ENCODE measurements at regions not wholly inside any gene's neighbourhood (a gene's known extent, or its start where the extent isn't known, plus 50 kb on each side); places are given as distances from the start of the nearest gene placed in this dataset.

DNA sequence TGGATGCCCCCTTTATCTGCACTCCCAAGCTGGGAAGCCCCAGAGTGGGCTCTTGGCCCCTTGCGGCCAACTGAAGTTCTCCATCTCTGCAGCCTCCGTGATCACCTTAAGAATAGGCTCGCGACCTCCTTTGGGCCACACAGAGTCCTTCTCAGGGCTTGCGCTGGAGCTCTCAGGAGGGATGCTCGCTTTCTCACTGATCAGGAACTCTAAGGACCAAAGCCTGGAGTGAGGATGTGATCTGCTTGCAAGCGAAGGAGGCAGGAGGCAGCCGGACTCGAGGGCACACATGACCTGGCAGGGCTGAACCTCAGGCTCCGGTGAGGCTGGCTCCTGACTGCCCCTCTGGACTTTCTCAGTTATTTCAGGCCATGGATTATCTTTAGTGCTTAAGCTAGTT lies 192.1 kb upstream of the MKI67 start:
- DNase-seq, result no peak

DNA sequence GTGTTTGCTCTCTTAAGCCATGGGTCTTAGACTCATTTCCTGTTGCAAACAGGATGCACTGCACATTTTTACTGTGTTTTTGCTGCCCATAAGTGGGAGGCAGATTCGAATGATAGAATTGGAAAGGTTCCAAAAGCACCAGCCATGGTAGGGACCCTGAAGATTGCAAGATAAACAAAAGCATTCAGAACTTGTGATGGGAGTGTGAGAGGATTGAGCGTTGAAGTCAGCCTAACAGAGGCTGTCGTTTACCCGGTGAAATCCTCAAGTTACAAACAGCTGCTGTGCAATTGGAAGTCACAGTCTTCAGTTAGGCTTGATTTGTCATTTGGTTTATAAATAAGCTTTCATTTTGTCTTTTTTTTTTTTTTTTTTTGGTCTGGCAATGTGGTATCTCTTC lies 192.7 kb upstream of the MKI67 start:
- no peak for DNase-seq

- DNase-seq, result no peak
Observed at GRCh38 chr10:128322106-128322505, 195.9 kb upstream of the MKI67 start.

DNA sequence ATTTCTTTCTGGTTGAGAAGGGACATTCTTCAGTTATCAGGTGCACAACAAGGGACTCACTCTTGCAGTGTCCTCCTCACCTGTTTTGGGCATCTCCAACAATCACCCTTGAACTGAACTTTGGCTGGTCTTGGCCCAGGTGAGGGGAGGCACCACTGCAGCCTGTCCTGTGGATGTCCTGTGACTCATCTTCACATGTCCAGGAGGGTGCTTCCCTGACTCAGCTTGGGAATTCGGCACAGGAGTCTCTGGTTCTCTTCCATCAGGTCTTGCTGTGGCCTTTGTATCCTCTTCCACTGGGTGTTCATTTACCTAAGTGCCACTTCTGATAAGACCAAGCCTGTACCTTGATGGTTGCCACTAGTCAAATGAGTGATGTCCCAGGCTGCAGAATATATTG lies 196.7 kb upstream of the MKI67 start:
- DNase-seq, result no peak

- DNase-seq, result no peak
Observed at GRCh38 chr10:128324058-128324827, 198.0 kb upstream of the MKI67 start.

DNA sequence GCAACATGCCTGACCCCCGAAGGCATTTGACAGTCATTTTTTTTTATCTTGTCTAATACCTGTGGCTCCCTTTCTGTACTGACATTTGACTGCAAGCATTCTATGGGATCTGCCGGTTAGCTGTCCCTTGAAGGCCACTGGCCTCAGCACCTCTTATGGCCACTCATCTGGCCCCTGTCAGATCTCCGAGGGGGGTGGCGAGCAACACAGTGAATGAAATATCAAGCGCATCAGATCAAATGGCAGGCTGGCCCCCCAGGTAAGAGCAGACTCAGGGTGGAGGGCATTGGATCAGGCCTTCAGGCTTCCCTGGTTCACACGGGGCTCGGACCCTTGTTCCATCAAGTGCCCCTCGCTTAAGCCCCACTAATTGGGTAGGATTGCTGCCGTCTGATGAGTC lies 199.6 kb upstream of the MKI67 start:
- DNase-seq, result no peak

DNA sequence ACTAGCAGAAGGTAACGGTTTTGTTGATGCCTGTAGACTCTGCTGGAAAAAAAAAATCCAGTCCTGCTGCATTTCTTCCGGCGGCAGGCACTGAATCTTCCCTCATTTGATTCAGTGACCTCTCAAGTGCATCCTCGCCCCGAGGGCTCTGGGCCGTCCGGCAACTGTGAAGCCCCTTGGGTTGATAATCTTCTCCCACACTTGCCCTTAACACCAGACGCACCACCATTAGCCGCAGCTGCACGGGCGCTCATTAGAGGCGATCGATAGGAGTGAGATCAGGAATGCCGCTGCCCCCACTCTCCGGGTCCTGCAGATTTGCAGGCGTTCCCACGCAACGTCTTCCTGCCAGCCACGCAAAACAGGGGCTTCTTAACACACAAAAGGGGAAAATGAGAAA lies 200.0 kb upstream of the MKI67 start:
- DNase-seq, result no peak

GRCh38 chr10:128326851-128327250 lies 200.6 kb upstream of the MKI67 start:
- no peak for DNase-seq

DNA sequence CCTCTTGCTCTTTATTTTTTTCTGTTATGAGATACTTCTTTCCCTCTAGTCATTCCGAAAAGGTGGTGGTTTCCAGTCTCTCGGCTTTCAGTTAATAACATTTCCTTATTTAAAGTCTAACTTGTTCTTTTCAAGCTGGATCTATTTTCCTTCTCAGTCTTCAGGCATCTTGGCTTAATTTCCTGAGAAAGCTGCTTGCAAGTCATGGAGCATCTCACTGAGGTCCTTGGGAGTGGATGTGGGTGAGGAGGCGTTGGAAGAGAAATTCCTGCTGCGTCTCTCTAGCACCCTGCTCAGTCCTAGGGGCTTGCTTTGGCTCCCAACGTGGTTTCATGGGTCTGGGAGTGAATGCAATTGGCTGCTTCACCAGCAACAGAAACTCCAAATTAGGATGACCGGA lies 210.2 kb upstream of the MKI67 start:
- DNase-seq, result no peak

GRCh38 chr10:128337860-128338378 lies 211.7 kb upstream of the MKI67 start:
- no peak for DNase-seq

- DNase-seq, result no peak
Observed at GRCh38 chr10:128338951-128339350, 212.7 kb upstream of the MKI67 start.

DNA sequence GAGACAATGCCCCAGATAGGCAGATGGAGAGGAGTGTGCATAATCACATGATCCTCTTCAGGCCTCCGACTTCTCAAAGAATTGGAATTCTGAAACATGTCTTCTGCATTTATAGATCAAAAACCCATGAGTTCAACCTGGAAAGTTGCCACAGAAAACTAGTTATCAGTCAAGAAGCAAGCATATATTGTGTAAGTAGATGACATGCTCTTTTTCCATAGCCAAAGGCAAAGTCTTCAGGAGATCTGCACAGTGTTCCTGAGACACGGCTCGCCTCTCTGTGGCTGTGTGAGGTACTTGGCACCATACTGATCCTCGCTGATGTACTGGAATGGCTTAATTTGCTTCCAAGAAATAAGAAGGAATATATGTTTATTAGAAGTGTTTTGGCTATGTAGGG lies 213.5 kb upstream of the MKI67 start:
- no peak for DNase-seq

DNA sequence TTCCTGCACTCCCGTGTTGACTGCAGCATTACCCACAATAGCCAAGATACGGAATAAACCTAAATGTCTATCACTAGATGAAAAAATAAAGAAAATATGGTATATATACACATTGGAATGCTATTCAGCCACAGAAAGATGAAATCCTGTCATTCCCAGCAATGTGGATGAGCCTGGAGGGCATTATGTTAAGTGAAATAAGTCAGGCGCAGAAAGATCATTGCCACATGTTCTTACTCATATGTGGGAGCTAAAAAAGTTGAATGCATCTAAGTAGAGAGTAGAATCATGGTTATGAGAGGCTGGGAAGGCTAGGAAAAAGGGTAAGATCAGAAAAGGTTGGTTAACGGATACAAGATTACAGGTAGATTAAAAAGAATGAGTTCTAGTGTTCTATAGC lies 219.1 kb upstream of the MKI67 start:
- no peak for DNase-seq

DNA sequence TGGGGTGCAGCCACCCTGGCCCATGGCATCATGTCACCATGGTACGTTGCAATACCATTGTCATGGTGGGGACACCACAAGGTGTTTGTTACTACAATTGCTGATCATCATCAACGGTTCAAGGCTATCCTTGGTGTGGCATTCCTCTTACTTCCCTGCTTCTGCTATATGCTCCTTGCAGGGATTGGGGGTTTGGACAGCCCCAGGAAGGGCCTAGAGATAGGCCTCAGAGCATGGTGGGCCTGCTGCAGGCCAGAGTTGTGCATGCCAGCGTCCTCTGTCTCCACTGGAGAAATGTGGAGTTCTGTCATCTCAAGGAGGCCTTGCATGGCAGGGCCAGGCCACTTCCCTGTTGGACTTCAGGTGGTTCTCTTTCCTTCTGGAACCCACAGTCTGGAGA lies 234.6 kb upstream of the MKI67 start:
- no peak for DNase-seq

DNA sequence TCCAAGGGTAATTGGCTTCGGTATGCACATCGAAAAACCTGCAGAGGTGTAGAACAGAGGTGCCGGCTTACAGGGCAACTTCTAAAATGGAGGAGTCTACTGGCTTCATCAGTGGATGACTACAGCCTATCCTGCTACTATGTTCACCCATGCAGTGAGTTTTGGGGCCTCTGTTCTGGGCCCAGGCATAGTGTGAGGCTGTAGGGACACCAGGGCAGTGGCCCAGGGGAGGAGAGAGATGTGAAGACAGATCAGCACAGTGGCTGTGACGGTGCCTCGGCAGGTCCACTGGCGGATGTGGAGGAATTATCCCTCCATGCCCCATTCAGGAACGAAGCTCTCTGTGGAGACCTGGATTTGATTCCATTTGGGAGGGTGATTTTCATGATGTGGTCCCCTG lies 235.3 kb upstream of the MKI67 start:
- DNase-seq, result no peak

DNA sequence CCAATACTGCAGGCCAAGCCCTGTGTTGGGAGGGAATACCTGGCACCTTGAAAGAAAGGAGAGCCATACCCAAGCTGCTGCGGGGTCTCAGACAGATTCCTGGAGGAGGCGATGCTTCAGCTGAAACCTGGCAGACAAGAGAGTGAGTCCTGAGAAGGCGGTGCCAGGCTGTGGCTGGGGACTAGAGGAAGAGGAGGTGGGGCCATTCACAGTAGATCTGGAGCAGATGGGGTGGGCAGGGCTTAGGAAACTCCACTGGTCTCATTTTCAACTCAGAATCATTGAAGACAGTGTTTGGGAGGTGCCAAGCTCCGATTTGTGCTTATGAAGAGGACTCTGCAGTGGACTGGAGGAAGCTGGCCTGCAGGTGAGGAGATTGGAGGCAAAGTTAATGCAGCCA lies 236.3 kb upstream of the MKI67 start:
- DNase-seq, result no peak

DNA sequence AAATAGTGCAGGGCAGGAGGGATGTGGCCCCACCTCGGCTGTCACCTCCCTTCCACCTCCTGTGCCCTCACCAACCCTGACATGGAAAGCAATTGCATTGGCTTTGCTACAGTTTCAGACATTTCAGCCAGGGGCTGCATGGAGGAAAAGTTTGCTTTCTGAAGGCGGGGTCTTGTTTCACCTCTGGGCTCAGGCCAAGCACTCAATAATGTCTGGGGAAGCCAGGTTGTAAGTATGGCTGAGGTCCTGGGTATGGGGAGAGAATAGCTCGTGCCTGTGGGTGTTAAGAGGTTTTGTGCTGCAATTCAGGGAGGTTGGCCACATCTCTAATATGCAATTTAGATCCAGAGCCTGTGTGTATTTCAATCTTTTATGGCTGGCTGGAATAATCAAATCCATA lies 238.4 kb upstream of the MKI67 start:
- no peak for DNase-seq

- no peak for DNase-seq
Observed at GRCh38 chr10:128365156-128365725, 239.0 kb upstream of the MKI67 start.

DNA sequence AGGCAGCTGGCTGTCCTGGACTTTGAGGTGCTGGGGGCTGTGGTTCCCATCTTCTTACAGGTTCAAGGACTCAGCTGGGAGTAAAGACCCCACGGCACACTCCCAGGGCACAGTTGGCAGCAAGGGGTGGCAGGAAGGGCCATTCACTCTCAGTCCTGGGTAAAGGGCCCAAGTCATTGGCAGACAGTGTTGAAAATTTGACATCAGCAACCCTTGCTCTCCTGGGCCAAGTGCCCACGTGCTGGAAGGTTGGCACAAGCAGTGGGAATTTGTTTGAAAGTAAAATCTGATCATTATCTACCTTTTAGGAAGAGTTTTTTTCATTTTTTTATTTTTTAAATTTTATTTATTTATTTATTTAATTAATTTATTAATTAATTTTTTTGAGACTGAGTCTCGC lies 241.6 kb upstream of the MKI67 start:
- no peak for DNase-seq

DNA sequence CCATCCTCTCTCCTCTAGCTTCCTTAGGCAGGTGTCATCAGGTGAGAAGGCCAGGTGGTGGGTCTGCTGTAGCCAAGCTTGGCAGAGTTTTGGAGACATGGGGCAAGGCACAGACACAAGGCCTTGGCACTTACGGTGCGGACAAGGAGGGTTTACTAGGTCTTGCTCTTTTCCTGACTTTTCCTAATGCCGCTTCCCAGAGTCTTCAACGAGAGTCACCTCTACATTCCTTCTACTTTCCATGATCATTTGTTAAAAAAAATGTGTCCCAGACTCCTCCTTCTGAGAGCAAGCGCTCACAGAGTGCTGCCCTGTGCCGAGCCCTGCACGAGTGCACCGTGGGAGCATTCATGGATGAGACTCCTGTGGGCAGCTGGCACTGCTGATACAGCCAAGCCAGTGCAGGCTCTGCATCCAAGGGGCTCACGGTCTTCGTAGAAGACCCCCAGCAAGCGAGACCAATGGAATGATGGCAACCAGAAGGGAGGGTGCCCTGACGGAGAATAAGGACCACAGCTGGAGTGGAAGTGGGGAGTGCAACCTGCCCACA lies 243.0 kb upstream of the MKI67 start:
- no peak for DNase-seq

GRCh38 chr10:128373071-128373749 lies 247.0 kb upstream of the MKI67 start:
- DNase-seq, result no peak

DNA sequence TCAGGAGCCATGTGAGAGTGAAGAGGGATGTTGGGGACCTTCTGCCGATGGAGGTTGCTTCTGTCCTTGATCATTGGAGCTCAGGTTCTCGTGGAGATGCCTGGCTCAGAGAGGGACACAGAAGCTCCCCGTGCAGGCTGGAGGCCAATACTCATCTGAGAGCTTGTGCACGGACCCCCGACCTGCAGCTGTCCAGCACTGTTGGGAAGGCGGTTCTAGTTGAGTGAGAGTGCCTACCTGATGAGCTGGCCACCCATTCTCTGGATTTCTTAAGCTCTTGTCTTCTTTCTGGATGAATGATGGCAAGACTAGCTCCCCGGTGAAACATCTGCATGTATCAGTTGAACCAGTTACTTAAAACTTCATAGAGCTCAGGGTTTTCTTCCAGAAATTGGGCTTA lies 247.6 kb upstream of the MKI67 start:
- DNase-seq, result no peak

DNA sequence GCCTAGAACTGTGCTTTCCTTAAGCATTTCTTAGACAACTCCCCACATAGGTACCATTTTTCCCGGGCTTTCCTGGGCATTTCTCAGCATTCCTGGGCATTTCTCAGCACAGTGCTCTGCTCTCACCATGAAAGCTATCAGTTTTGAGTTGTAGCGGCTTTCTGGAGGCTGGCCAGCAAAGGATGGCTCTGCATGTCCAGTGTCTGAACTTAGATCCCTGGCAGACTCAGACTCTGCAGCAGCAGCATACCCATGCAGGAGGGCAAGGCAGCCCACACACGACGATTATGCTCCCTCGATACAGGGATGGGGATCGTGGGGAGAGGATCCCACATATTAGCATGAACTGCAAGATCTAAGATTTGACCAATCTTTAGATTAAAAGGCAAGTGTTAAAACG lies 248.9 kb upstream of the MKI67 start:
- DNase-seq, result no peak

All from stimulated activated CD4-positive, alpha-beta T cell treated with anti-CD3 and anti-CD28 coated beads, Interleukin-4, amount 100 ng/mL, for 1 hour (primary cell).